Fibroblast of lung (primary cell): ENCODE measurements at regions not wholly inside any gene's neighbourhood (a gene's known extent, or its start where the extent isn't known, plus 50 kb on each side); places are given as distances from the start of the nearest gene placed in this dataset.

Experiments used
- CTCF ChIP-seq, 2 donors: IDR thresholded peaks in 1 of 2; conservative IDR thresholded peaks in 1 of 2; 1 replicate in 1 of 2; 2 replicates in 1 of 2; pipeline ENCODE4 v1.5.1; 2011 to 2012; ENCODE audit warnings: low read length in 2 of 2, control low read depth in 1 of 2, inconsistent platforms in 1 of 2, low read depth in 1 of 2, mild to moderate bottlenecking in 1 of 2
- EZH2 ChIP-seq: IDR thresholded peaks from 2 replicates; pipeline ENCODE4 v1.5.1; 2012; ENCODE audit warnings: low read length, control low read depth, mild to moderate bottlenecking; ENCODE audit errors: missing control alignments

- TF ChIP-seq CTCF (conservative IDR thresholded peaks at IDR 0.05 in 1 of 2, IDR thresholded peaks at IDR 0.05 in 1 of 2; ENCODE audit: low read depth in 1 of 2, low read length in 2 of 2) (no peak), EZH2 (no peak)
Measured at GRCh38 chr20:57991211-57991881, 237.1 kb downstream of the ANKRD60 start.
